Neural cell (in vitro differentiated cells): ENCODE measurements at regions not wholly inside any gene's neighbourhood (a gene's known extent, or its start where the extent isn't known, plus 50 kb on each side); places are given as distances from the start of the nearest gene placed in this dataset.

ENCODE experiments used
- CTCF ChIP-seq: fragments of 450-650 bp; IDR thresholded peaks from 2 replicates; pipeline ENCODE4 v1.5.1; 2014; ENCODE audit warnings: antibody characterized with exemption, mild to moderate bottlenecking, moderate library complexity; ENCODE audit not compliant: poor library complexity, severe bottlenecking
- MXI1 ChIP-seq: fragments of 450-650 bp; conservative IDR thresholded peaks from 2 replicates; pipeline ENCODE4 v1.6.1; 2014; ENCODE audit warnings: antibody characterized with exemption, mild to moderate bottlenecking; ENCODE audit not compliant: poor library complexity, severe bottlenecking
- POLR2AphosphoS5 ChIP-seq: IDR thresholded peaks from 2 replicates; pipeline ENCODE4 v1.6.1; 2012
- TAF1 ChIP-seq: IDR thresholded peaks from 2 replicates; pipeline ENCODE4 v1.6.1; 2012; ENCODE audit warnings: low read depth

GRCh38 chr4:151522866-151523519 lies 114.0 kb downstream of the FHIP1A start:
- peak; percentile 83 for TF ChIP-seq MXI1
- peak; percentile 83 for TF ChIP-seq POLR2AphosphoS5
- TF ChIP-seq TAF1: no peak
- no peak for TF ChIP-seq CTCF
